GM12891 (cell line): ENCODE measurements at regions not wholly inside any gene's neighbourhood (a gene's known extent, or its start where the extent isn't known, plus 50 kb on each side); places are given as distances from the start of the nearest gene placed in this dataset.

Experiments
- PAX5 ChIP-seq: IDR thresholded peaks from 2 replicates; pipeline ENCODE4 v1.6.1; 2011; ENCODE audit warnings: low read length, moderate library complexity, mild to moderate bottlenecking; ENCODE audit not compliant: insufficient read depth, severe bottlenecking
- POLR2A ChIP-seq: IDR thresholded peaks from 2 replicates; pipeline ENCODE4 v1.6.1; 2011; ENCODE audit warnings: low read depth, low read length, control low read depth
- POLR2AphosphoS5 ChIP-seq: IDR thresholded peaks from 2 replicates; pipeline ENCODE4 v1.6.1; 2011; ENCODE audit warnings: low read depth, low read length, control low read depth
- POU2F2 ChIP-seq: IDR thresholded peaks from 2 replicates; pipeline ENCODE4 v1.6.1; 2011; ENCODE audit warnings: low read depth, mild to moderate bottlenecking, control low read depth, low read length, moderate library complexity
- SPI1 ChIP-seq: IDR thresholded peaks from 2 replicates; pipeline ENCODE4 v1.6.1; 2011; ENCODE audit warnings: low read depth, low read length, control low read depth
- TAF1 ChIP-seq: IDR thresholded peaks from 2 replicates; pipeline ENCODE4 v1.6.1; 2011; ENCODE audit warnings: low read depth, low read length, control low read depth

GRCh38 chr7:68183176-68183575 lies 1186.5 kb downstream of the TYW1 start:
- no peak for TF ChIP-seq POLR2A
- no peak for TF ChIP-seq POLR2AphosphoS5
- no peak for TF ChIP-seq SPI1
- no peak for TF ChIP-seq TAF1
- TF ChIP-seq PAX5: no peak
- TF ChIP-seq POU2F2: no peak
